ENCODE measurements at regions not wholly inside any gene's neighbourhood (a gene's known extent, or its start where the extent isn't known, plus 50 kb on each side); places are given as distances from the start of the nearest gene placed in this dataset.

DNA sequence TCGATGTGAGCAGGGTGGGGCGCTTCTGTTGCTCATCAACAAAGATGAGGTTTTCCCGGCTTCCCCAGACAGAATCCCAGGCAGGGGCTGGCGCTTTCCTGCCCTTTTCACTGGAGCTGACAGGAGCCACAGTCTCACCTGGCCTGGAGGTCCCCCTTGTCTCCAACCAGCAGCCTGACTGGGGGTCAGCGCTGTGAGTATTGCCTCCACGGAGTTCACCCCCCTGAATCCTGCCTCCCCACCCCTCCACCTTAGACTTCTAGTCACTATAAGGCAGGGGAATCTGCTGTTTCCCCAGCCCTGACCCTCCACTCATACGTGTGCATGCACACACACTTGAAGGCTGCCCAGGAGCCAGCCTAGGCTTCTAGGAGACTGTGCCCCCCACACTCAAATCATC, 58.8 kb upstream of the LYVE1 start:
- ATAC-seq (no peak), DNase-seq (no peak)
- intact Hi-C loops (cut with DNase I) = no loop called here
- no peak overlapping the region for H3K4me3 ChIP-seq
- no peaks in the 10 kb centered on the region for H3K9me3 ChIP-seq
- TF ChIP-seq CTCF (IDR thresholded peaks at IDR 0.05) = no peak
- TF ChIP-seq POLR2A (IDR thresholded peaks at IDR 0.05) = no peak
- H3K4me1 ChIP-seq = no peaks in the 10 kb centered on the region
- H3K36me3 ChIP-seq = no peaks in the 10 kb centered on the region
- H3K27ac ChIP-seq = no peak overlapping the region
- no peaks in the 10 kb centered on the region for H3K27me3 ChIP-seq
- 98% methylated on average over 6 of the region's 7 CpGs for WGBS (ENCODE audit: insufficient coverage, low coverage, low lambda C conversion rate, missing lambda C conversion rate)

DNA sequence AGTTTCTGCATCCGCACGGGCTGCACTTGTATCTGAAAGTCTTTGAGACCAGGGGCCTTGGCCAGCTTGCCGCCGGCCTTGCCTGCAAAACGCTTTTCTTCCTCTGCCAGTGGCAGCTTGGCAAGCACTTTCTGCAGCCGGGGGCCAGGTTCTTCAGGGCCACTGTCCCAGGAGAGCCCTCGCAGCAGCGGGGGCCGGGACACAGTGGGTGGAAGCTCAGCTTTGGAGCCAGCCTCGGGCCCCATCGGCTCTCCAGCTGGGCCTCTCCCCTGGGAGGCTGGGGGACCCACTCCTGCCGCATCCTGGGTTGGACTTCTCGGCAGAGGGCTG, 57.5 kb upstream of the LYVE1 start:
- Histone ChIP-seq H3K36me3 (no peaks in the 10 kb centered on the region), H3K9me3 (no peaks in the 10 kb centered on the region), H3K4me3 (no peak overlapping the region), H3K27ac (no peak overlapping the region), H3K4me1 (no peaks in the 10 kb centered on the region), H3K27me3 (no peaks in the 10 kb centered on the region)
- intact Hi-C loops (cut with DNase I) = no loop called here
- 100% methylated on average over 4 of the region's 13 CpGs for WGBS (ENCODE audit: insufficient coverage, low coverage, low lambda C conversion rate, missing lambda C conversion rate)
- no peak for ATAC-seq
- TF ChIP-seq CTCF (IDR thresholded peaks at IDR 0.05) (no peak), POLR2A (IDR thresholded peaks at IDR 0.05) (no peak)
- no peak for DNase-seq

DNA sequence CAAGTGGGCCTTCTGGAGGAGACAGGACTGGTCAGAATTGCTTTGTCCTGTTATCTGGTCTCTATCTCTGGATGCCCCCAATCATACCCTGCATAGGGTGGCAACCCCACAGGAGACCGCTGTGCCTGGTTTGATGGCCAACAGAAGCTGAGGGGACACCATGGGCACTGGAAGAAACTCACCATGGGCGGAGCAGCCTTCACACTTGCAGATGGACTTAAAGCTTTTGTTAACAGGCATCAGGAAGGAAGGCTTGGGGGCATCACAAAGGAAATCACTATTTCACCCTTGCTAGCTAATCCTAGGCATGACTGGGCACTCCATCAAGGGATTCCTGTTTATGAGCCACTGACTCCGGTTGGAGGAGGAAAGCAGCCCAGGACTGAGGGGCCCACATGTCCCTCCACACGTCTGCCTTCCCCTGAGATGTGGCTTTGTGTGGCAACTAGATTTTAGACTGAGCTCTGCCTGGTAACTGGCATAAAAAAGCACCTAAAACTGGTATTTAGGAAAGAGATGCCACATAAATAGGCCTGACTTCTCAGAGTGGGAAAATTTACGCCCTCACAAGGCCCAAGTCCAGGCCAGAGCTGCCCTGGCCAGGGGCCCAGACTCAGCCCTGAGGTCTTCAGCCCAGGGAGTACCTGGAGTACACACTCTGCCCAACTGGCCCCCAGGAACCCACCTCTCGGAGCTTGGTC, 57.0 kb upstream of the LYVE1 start:
- no peak for ATAC-seq
- Histone ChIP-seq H3K9me3 (no peaks in the 10 kb centered on the region), H3K27ac (no peak overlapping the region), H3K4me3 (no peak overlapping the region), H3K27me3 (no peaks in the 10 kb centered on the region), H3K36me3 (no peaks in the 10 kb centered on the region), H3K4me1 (no peaks in the 10 kb centered on the region)
- 67% methylated on average over 5 of the region's 6 CpGs for WGBS (ENCODE audit: insufficient coverage, low coverage, low lambda C conversion rate, missing lambda C conversion rate)
- no peak for TF ChIP-seq CTCF (IDR thresholded peaks at IDR 0.05)
- TF ChIP-seq POLR2A (IDR thresholded peaks at IDR 0.05) = no peak
- no peak for DNase-seq
- intact Hi-C loops (cut with DNase I) = no loop called here

- no peak for DNase-seq
- WGBS (ENCODE audit: insufficient coverage, low coverage, low lambda C conversion rate, missing lambda C conversion rate) = 98% methylated on average over 5 of the region's 11 CpGs
- TF ChIP-seq CTCF (IDR thresholded peaks at IDR 0.05) (peak in 3 of 4 donors; percentile 26 to 33 (median 27)), POLR2A (IDR thresholded peaks at IDR 0.05) (no peak)
- Histone ChIP-seq H3K4me1 (no peaks in the 10 kb centered on the region), H3K36me3 (no peaks in the 10 kb centered on the region), H3K4me3 (no peak overlapping the region), H3K27me3 (no peaks in the 10 kb centered on the region), H3K9me3 (no peaks in the 10 kb centered on the region), H3K27ac (no peak overlapping the region)
- ATAC-seq = peak; percentile 11 to 49 (median 34)
- intact Hi-C loops (cut with DNase I) = no loop called here
Measured at GRCh38 chr11:10623797-10624761, 55.6 kb upstream of the LYVE1 start.

All from right lobe of liver (tissue), 6 donors.